ENCODE measurements at regions not wholly inside any gene's neighbourhood (a gene's known extent, or its start where the extent isn't known, plus 50 kb on each side); places are given as distances from the start of the nearest gene placed in this dataset.

- ChIA-PET CTCF (interaction anchor here (1.4 kb wide), 1 partner anchor 10 kb away, joined by 3 read pairs; no protein-coding TSS in a partner anchor), POLR2A (no interaction called here)
- Histone ChIP-seq H3K4me1 (ENCODE audit: control insufficient read depth in 1 of 2, insufficient read depth in 2 of 2, low read depth in 1 of 2, low read length in 1 of 2) (peaks cover 0 to 15% of the 10 kb centered on the region in 2 experiments; a peak in 1 of 4 replicates), H3K27me3 (ENCODE audit: insufficient read depth) (no peaks in the 10 kb centered on the region), H3K9ac (no peak overlapping the region), H3K4me3 (ENCODE audit: low read depth in 2 of 2, low read length in 1 of 2) (no peak overlapping the region), H2AFZ (ENCODE audit: low read depth) (no peak overlapping the region), H4K20me1 (ENCODE audit: insufficient read depth) (no peaks in the 10 kb centered on the region), H3K36me3 (replicated peaks in 1 of 2; ENCODE audit: control insufficient read depth in 1 of 2, insufficient read depth in 2 of 2, low read length in 1 of 2) (no peaks in the 10 kb centered on the region), H3K27ac (ENCODE audit: low read depth in 2 of 2, low read length in 1 of 2) (no peak overlapping the region), H3K9me3 (no peaks in the 10 kb centered on the region; the same call in 1 of the 2 replicates), H3K79me2 (ENCODE audit: insufficient read depth) (no peaks in the 10 kb centered on the region), H3K4me2 (no peak overlapping the region), H3K9me2 (no peaks in the 10 kb centered on the region), H3F3A (replicated peaks; ENCODE audit: insufficient read depth) (no peaks in the 10 kb centered on the region)
- TF ChIP-seq CHD2 (IDR thresholded peaks at IDR 0.05; ENCODE audit: low read length, partially characterized antibody) (no peak), RXRA (IDR thresholded peaks at IDR 0.05; ENCODE audit: borderline replicate concordance, low read depth) (no peak), TCF12 (IDR thresholded peaks at IDR 0.05) (no peak), YY1 (IDR thresholded peaks at IDR 0.05; ENCODE audit: low read depth) (no peak), SMC3 (IDR thresholded peaks at IDR 0.05; ENCODE audit: low read depth, low read length) (no peak), ZBTB33 (IDR thresholded peaks at IDR 0.05; ENCODE audit: borderline replicate concordance, low read depth) (no peak), USF1 (IDR thresholded peaks at IDR 0.05; ENCODE audit: borderline replicate concordance, low read depth) (no peak), GABPA (IDR thresholded peaks at IDR 0.05; ENCODE audit: low read depth) (no peak), MEF2A (IDR thresholded peaks at IDR 0.05; ENCODE audit: borderline replicate concordance, low read depth) (no peak), GATA2 (CRISPR knock-in tag; IDR thresholded peaks at IDR 0.05) (no peak), NFIC (IDR thresholded peaks at IDR 0.05; ENCODE audit: borderline replicate concordance) (no peak)
- DNase-seq, result no peak
- WGBS (ENCODE audit: low lambda C conversion rate), result 28% methylated on average over 6 of the region's 6 CpGs
These were observed 196.1 kb upstream of the MYT1L start for GRCh38 chr2:2527148-2527547.

- Histone ChIP-seq H3K9me3 (no peaks in the 10 kb centered on the region; the same call in 1 of the 2 replicates), H3K4me2 (no peak overlapping the region), H3K27ac (ENCODE audit: low read depth in 2 of 2, low read length in 1 of 2) (no peak overlapping the region; a peak in 1 of 4 replicates), H3K4me1 (ENCODE audit: control insufficient read depth in 1 of 2, insufficient read depth in 2 of 2, low read depth in 1 of 2, low read length in 1 of 2) (peaks cover 0 to 15% of the 10 kb centered on the region in 2 experiments; a peak in 1 of 4 replicates), H4K20me1 (ENCODE audit: insufficient read depth) (no peaks in the 10 kb centered on the region), H3K79me2 (ENCODE audit: insufficient read depth) (no peaks in the 10 kb centered on the region), H3K9ac (no peak overlapping the region), H3K27me3 (ENCODE audit: insufficient read depth) (no peaks in the 10 kb centered on the region), H3K36me3 (replicated peaks in 1 of 2; ENCODE audit: control insufficient read depth in 1 of 2, insufficient read depth in 2 of 2, low read length in 1 of 2) (no peaks in the 10 kb centered on the region), H3K9me2 (no peaks in the 10 kb centered on the region), H3K4me3 (ENCODE audit: low read depth in 2 of 2, low read length in 1 of 2) (no peak overlapping the region), H2AFZ (ENCODE audit: low read depth) (no peak overlapping the region), H3F3A (replicated peaks; ENCODE audit: insufficient read depth) (no peaks in the 10 kb centered on the region)
- peak; percentile 72 for DNase-seq
- TF ChIP-seq EZH2phosphoT487 (IDR thresholded peaks at IDR 0.05; ENCODE audit: borderline replicate concordance, low read depth), result no peak
- peak; percentile 16; the same call in 1 of the 2 replicates for TF ChIP-seq MXI1 (IDR thresholded peaks at IDR 0.05; ENCODE audit: low read depth, low read length)
- no peak for TF ChIP-seq RXRA (IDR thresholded peaks at IDR 0.05; ENCODE audit: borderline replicate concordance, low read depth)
- no peak for TF ChIP-seq FOXM1 (IDR thresholded peaks at IDR 0.05; ENCODE audit: low read depth)
- ChIA-PET CTCF (interaction anchor here (1.1 to 1.5 kb wide), 3 partner anchors 16 to 57 kb away, joined by 3 to 5 read pairs (median 4); no protein-coding TSS in a partner anchor), POLR2A (no interaction called here)
- WGBS (ENCODE audit: low lambda C conversion rate), result 31% methylated on average over 12 of the region's 12 CpGs
These were observed 193.4 kb upstream of the MYT1L start for GRCh38 chr2:2524348-2524941.
